Trophoblast cell (in vitro differentiated cells and primary cell): ENCODE measurements at regions not wholly inside any gene's neighbourhood (a gene's known extent, or its start where the extent isn't known, plus 50 kb on each side); places are given as distances from the start of the nearest gene placed in this dataset.

ENCODE experiments used
- DNase-seq, 2 donors: peaks; one replicate each; pipeline ENCODE4 v3.0.0-alpha.2; 2016
- H2AFZ ChIP-seq: 2 replicates; pipeline ENCODE4 v1.6.1; 2013; ENCODE audit warnings: low read length, moderate library complexity, mild to moderate bottlenecking; ENCODE audit not compliant: insufficient read depth, poor library complexity
- H2AK5ac ChIP-seq: 2 replicates; pipeline ENCODE4 v1.6.1; 2013; ENCODE audit warnings: mild to moderate bottlenecking, low read length
- H2BK120ac ChIP-seq: 2 replicates; pipeline ENCODE4 v1.6.1; 2013; ENCODE audit warnings: low read length, mild to moderate bottlenecking, moderate library complexity; ENCODE audit not compliant: insufficient read depth, poor library complexity
- H2BK12ac ChIP-seq: 2 replicates; pipeline ENCODE4 v1.6.1; 2013; ENCODE audit warnings: mild to moderate bottlenecking, low read length, moderate library complexity
- H2BK5ac ChIP-seq: 2 replicates; pipeline ENCODE4 v1.6.1; 2013; ENCODE audit warnings: low read length, low read depth, moderate library complexity, mild to moderate bottlenecking; ENCODE audit not compliant: poor library complexity
- H3K14ac ChIP-seq: 2 replicates; pipeline ENCODE4 v1.6.1; 2013; ENCODE audit warnings: mild to moderate bottlenecking, low read length
- H3K18ac ChIP-seq: 2 replicates; pipeline ENCODE4 v1.6.1; 2013; ENCODE audit warnings: mild to moderate bottlenecking, low read length
- H3K23ac ChIP-seq: 2 replicates; pipeline ENCODE4 v1.6.1; 2013; ENCODE audit warnings: low read length
- H3K27ac ChIP-seq: 2 replicates; pipeline ENCODE4 v1.5.1; 2013; ENCODE audit warnings: low read depth, mild to moderate bottlenecking, inconsistent platforms, low read length, moderate library complexity
- H3K27me3 ChIP-seq: 2 replicates; pipeline ENCODE4 v1.6.1; 2013; ENCODE audit warnings: inconsistent platforms, mild to moderate bottlenecking, low read length, moderate library complexity; ENCODE audit not compliant: insufficient read depth
- H3K36me3 ChIP-seq, 2 experiments: 1 replicate in 1 of 2; 2 replicates in 1 of 2; pipeline ENCODE4 v1.6.1; 2013; ENCODE audit warnings: low read length in 2 of 2, mild to moderate bottlenecking in 2 of 2, moderate library complexity in 1 of 2; ENCODE audit not compliant: insufficient read depth in 2 of 2, control insufficient read depth in 1 of 2
- H3K4ac ChIP-seq: 2 replicates; pipeline ENCODE4 v1.6.1; 2013; ENCODE audit warnings: low read depth, mild to moderate bottlenecking, low read length, moderate library complexity
- H3K4me1 ChIP-seq, 2 experiments: 1 replicate in 1 of 2; 2 replicates in 1 of 2; pipeline ENCODE4 v1.6.1; 2013; ENCODE audit warnings: low read length in 2 of 2, mild to moderate bottlenecking in 2 of 2, moderate library complexity in 1 of 2; ENCODE audit not compliant: insufficient read depth in 2 of 2, control insufficient read depth in 1 of 2
- H3K4me2 ChIP-seq: 2 replicates; pipeline ENCODE4 v1.6.1; 2013; ENCODE audit warnings: inconsistent platforms, mild to moderate bottlenecking, low read length, moderate library complexity
- H3K4me3 ChIP-seq: 2 replicates; pipeline ENCODE4 v1.5.1; 2013; ENCODE audit warnings: mild to moderate bottlenecking, low read depth, low read length, inconsistent platforms
- H3K79me1 ChIP-seq: one replicate; pipeline ENCODE4 v1.6.1; 2013; ENCODE audit warnings: low read length
- H3K79me2 ChIP-seq: 2 replicates; pipeline ENCODE4 v1.6.1; 2013; ENCODE audit warnings: low read length, mild to moderate bottlenecking; ENCODE audit not compliant: control insufficient read depth, insufficient read depth, poor library complexity
- H3K9ac ChIP-seq: 2 replicates; pipeline ENCODE4 v1.6.1; 2013; ENCODE audit warnings: mild to moderate bottlenecking, low read length
- H3K9me3 ChIP-seq: 2 replicates; pipeline ENCODE4 v1.6.1; 2013; ENCODE audit warnings: low read depth, mild to moderate bottlenecking, control low read depth, inconsistent platforms, low read length; ENCODE audit not compliant: insufficient read depth
- H4K12ac ChIP-seq: 2 replicates; pipeline ENCODE4 v1.6.1; 2013; ENCODE audit warnings: low read depth, mild to moderate bottlenecking, low read length, moderate library complexity
- H4K8ac ChIP-seq: 2 replicates; pipeline ENCODE4 v1.6.1; 2013; ENCODE audit warnings: low read depth, mild to moderate bottlenecking, low read length, moderate library complexity
- H4K91ac ChIP-seq: one replicate; pipeline ENCODE4 v1.6.1; 2013; ENCODE audit warnings: low read depth, mild to moderate bottlenecking, low read length, moderate library complexity
- WGBS: extraction: QIAGEN DNeasy Blood & Tissue Kit; methylation state at CpG from one replicate; pipeline ENCODE4 v1.1.7; 2013; ENCODE audit warnings: missing lambda C conversion rate; ENCODE audit not compliant: insufficient read length, insufficient coverage; ENCODE audit errors: extremely low coverage; 5-methylcytosine and 5-hydroxymethylcytosine counted together

- H2BK120ac ChIP-seq: no peak overlapping the region
- H3K27me3 ChIP-seq: no peaks in the 10 kb centered on the region
- H3K9me3 ChIP-seq: no peaks in the 10 kb centered on the region
- no peak overlapping the region for H2AK5ac ChIP-seq
- H3K36me3 ChIP-seq: no peaks in the 10 kb centered on the region
- peaks cover 0 to 9% of the 10 kb centered on the region in 2 experiments for H3K4me1 ChIP-seq
- no peak overlapping the region for H3K4me3 ChIP-seq
- H3K27ac ChIP-seq: no peak overlapping the region
- H4K91ac ChIP-seq: no peak overlapping the region
- H3K23ac ChIP-seq: no peak overlapping the region
- no peak overlapping the region for H3K4me2 ChIP-seq
- no CpG with 5 or more reads among the region's 4 CpGs for WGBS
- H3K18ac ChIP-seq: no peak overlapping the region
- no peak overlapping the region for H4K12ac ChIP-seq
- H4K8ac ChIP-seq: no peak overlapping the region
- no peak overlapping the region for H2AFZ ChIP-seq
- H3K4ac ChIP-seq: no peak overlapping the region
- no peak overlapping the region for H2BK5ac ChIP-seq
- no peak for DNase-seq
- no peak overlapping the region for H2BK12ac ChIP-seq
- H3K79me2 ChIP-seq: no peaks in the 10 kb centered on the region
- H3K14ac ChIP-seq: no peak overlapping the region
- no peak overlapping the region for H3K9ac ChIP-seq
- no peaks in the 10 kb centered on the region for H3K79me1 ChIP-seq
Measured at GRCh38 chr2:12048550-12048949, 302.1 kb downstream of the LPIN1 start.

GRCh38 chr2:12050396-12050795 lies 304.0 kb downstream of the LPIN1 start:
- no CpG with 5 or more reads among the region's 6 CpGs for WGBS
- no peaks in the 10 kb centered on the region for H3K9me3 ChIP-seq
- no peak overlapping the region for H3K9ac ChIP-seq
- no peak overlapping the region for H3K14ac ChIP-seq
- no peak overlapping the region for H3K4ac ChIP-seq
- H3K23ac ChIP-seq: no peak overlapping the region
- H4K8ac ChIP-seq: no peak overlapping the region
- no peaks in the 10 kb centered on the region for H3K36me3 ChIP-seq
- H3K27me3 ChIP-seq: no peaks in the 10 kb centered on the region
- H4K12ac ChIP-seq: no peak overlapping the region
- H2AFZ ChIP-seq: no peak overlapping the region
- no peak overlapping the region for H3K4me3 ChIP-seq
- no peak overlapping the region for H3K4me2 ChIP-seq
- H2BK120ac ChIP-seq: no peak overlapping the region
- H2BK12ac ChIP-seq: no peak overlapping the region
- H3K79me1 ChIP-seq: no peaks in the 10 kb centered on the region
- H3K4me1 ChIP-seq: peaks cover 0 to 9% of the 10 kb centered on the region in 2 experiments
- DNase-seq: no peak
- H3K27ac ChIP-seq: no peak overlapping the region
- no peak overlapping the region for H2BK5ac ChIP-seq
- no peak overlapping the region for H4K91ac ChIP-seq
- H2AK5ac ChIP-seq: no peak overlapping the region
- no peak overlapping the region for H3K18ac ChIP-seq
- no peaks in the 10 kb centered on the region for H3K79me2 ChIP-seq

GRCh38 chr2:12051831-12052230 lies 305.4 kb downstream of the LPIN1 start:
- Histone ChIP-seq H3K27me3 (no peaks in the 10 kb centered on the region), H3K4me3 (no peak overlapping the region), H4K12ac (no peak overlapping the region), H2BK5ac (no peak overlapping the region), H2BK12ac (no peak overlapping the region), H3K4ac (no peak overlapping the region), H4K8ac (no peak overlapping the region), H4K91ac (no peak overlapping the region), H3K4me2 (no peak overlapping the region), H3K79me1 (no peaks in the 10 kb centered on the region), H3K14ac (no peak overlapping the region), H2BK120ac (no peak overlapping the region), H2AK5ac (no peak overlapping the region), H2AFZ (no peak overlapping the region), H3K27ac (no peak overlapping the region), H3K18ac (no peak overlapping the region), H3K9me3 (no peaks in the 10 kb centered on the region), H3K36me3 (no peaks in the 10 kb centered on the region), H3K9ac (no peak overlapping the region), H3K23ac (no peak overlapping the region), H3K79me2 (no peaks in the 10 kb centered on the region), H3K4me1 (peaks cover 0 to 4% of the 10 kb centered on the region in 2 experiments)
- no peak for DNase-seq
- no CpG with 5 or more reads among the region's 2 CpGs for WGBS

GRCh38 chr2:12052796-12053195 lies 306.4 kb downstream of the LPIN1 start:
- no peaks in the 10 kb centered on the region for H3K79me1 ChIP-seq
- H3K23ac ChIP-seq: no peak overlapping the region
- no peak overlapping the region for H3K4ac ChIP-seq
- no peak overlapping the region for H3K18ac ChIP-seq
- WGBS: no CpG with 5 or more reads among the region's 3 CpGs
- no peak overlapping the region for H3K27ac ChIP-seq
- no peaks in the 10 kb centered on the region for H3K79me2 ChIP-seq
- no peak overlapping the region for H3K9ac ChIP-seq
- H2BK120ac ChIP-seq: no peak overlapping the region
- no peak overlapping the region for H4K91ac ChIP-seq
- no peak for DNase-seq
- H3K14ac ChIP-seq: no peak overlapping the region
- H3K36me3 ChIP-seq: no peaks in the 10 kb centered on the region
- H2BK12ac ChIP-seq: no peak overlapping the region
- H3K9me3 ChIP-seq: no peaks in the 10 kb centered on the region
- H4K8ac ChIP-seq: no peak overlapping the region
- no peak overlapping the region for H2BK5ac ChIP-seq
- no peak overlapping the region for H2AK5ac ChIP-seq
- H3K4me1 ChIP-seq: no peaks in the 10 kb centered on the region
- H2AFZ ChIP-seq: no peak overlapping the region
- H4K12ac ChIP-seq: no peak overlapping the region
- H3K4me3 ChIP-seq: no peak overlapping the region
- H3K27me3 ChIP-seq: no peaks in the 10 kb centered on the region
- no peak overlapping the region for H3K4me2 ChIP-seq
